Fibroblast of skin of left biceps (primary cell): ENCODE measurements at regions not wholly inside any gene's neighbourhood (a gene's known extent, or its start where the extent isn't known, plus 50 kb on each side); places are given as distances from the start of the nearest gene placed in this dataset.

Source experiments
- DNase-seq, 2 experiments: peaks; one replicate each; pipeline ENCODE4 v3.0.0-alpha.2; 2013; ENCODE audit warnings: low read depth in 2 of 2

DNA sequence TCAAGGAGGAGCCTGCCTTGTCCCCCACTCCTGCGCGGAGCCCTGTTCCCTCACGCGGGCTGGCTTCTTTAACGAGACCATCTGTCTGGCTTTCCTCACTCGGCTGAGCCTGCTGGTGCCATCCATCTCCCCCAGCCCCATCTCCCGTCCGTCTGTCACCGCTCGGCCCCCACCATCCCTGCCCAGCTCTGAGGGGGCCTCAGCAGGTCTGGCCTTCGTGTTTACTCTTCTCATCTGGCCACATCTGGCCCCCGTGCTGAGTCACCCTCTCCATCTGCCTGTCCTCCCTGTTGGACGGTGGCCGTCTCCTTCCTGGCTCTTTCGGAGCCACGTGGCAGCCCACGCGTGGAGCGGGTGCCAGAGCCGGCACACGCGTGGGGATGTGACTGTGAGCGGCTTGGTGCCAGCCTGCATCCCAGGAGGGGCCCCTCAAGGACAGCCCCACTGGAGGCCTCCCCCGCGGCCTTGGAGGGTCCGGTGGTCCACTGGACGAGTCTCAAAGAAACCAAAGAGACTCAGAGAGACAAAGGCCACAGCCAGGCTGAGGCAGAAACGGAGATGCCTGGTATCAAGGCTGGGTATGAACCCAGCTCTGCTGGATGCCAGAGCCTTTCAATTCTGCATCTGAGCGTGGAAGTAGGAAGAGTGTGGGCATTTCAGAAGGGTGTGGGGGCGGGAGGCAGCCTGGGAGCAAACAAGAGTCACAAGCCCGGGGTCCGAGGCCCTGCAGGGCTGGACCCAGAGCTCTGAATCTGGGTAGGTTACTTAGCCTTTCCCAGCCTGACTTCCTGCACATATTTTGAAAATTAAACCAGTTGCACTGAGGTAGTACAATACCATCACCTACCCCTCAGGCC, 76.7 kb upstream of the UNC5A start:
- DNase-seq = no peak

DNA sequence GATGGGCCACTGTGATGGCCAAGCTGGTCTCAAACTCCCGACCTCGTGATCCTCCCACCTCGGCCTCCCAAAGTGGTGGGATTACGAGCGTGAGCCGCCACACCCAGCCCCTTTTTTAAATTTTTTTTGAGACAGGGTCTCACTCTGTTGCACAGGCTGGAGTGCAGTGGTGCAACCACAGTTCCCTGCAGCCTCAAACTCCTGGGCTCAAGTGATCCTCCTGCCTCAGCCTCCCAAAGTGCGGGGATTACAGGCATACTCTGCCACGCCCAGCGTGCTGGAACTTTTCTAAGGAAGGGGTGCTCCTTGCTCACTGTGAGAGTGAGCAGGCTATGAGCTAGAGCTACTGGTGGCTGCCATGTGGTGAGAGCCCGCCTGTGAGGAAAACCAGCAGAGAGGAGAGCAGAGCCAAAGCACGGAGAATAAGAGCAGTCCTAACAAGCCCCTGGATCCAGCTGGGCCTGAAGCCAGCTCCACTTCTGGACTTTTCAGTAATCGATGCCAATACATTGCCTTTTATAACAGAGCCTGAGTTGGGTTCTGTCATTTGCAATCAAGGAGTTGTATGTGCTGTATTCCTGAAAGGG, 75.5 kb upstream of the UNC5A start:
- DNase-seq = no peak

DNA sequence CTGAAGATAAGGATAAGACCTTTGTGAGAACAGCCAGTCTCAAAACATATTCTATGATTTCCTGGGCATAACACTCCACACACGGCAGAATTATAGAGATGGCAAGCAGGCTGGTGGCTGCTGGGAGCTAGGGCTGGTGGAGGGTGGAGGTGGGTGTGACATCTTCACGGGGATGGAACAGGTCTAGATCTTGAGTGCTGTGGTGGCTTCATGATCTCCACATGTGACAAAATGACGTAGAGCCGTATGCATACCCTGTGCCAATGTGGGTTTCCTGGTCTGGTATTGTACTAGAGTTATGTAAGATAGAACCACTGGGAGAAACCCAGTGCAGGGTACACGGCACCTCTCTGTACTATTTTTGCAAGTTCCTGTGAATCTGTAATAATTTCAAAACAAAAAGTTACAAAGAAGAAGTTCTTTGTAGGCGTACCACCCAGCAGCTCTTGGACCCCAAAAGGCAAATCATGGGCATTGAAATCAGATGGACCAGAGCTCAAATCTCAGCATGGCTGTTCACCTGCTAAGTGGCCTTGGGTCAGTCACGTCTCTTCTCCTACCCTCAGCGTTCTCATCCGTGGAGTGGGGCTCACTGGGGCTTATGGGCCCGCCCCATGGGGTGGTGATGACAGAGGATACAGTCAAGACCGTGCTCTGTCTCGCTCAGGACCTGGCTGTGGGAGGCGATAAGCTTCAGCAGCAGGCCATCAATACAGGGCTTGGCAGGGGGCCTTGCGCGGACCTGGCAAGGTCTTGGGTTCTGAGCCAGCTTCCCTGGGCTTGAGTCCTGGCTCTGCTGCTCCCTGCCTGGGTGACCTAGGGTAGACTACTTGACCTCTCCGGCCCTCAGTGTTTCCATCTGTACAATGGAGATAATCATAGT, 74.7 kb upstream of the UNC5A start:
- DNase-seq = no peak

DNA sequence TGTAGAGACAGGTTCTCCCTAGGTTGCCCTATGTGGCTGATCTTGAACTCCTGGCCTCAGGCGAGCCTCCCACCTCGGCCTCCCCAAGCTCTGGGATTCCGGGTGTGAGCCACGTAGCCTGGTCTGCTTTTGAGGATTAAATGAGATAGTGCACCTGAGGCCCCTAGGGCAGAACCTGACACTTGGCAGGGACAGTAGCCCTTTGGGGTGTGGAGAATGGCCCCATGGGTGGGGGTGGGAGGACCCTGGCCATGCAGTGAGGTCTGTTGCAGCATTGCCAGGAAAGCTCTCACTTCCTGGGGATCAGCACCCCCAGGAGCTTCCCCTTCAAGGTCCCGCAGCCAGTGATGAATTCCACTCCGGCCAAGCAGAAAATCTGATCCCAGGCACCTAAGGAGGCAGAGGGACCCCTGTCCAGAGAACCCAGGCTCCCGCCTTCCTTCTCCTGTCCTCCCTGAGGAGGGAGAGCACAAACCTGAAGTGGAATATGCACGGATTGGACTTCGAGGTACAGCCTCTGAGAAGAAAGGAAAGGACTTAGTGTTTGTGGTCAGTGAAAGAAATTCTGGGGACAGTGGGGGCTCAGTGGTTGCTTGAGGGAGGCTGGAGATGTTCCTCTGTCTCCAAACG, 73.9 kb upstream of the UNC5A start:
- no peak for DNase-seq

DNA sequence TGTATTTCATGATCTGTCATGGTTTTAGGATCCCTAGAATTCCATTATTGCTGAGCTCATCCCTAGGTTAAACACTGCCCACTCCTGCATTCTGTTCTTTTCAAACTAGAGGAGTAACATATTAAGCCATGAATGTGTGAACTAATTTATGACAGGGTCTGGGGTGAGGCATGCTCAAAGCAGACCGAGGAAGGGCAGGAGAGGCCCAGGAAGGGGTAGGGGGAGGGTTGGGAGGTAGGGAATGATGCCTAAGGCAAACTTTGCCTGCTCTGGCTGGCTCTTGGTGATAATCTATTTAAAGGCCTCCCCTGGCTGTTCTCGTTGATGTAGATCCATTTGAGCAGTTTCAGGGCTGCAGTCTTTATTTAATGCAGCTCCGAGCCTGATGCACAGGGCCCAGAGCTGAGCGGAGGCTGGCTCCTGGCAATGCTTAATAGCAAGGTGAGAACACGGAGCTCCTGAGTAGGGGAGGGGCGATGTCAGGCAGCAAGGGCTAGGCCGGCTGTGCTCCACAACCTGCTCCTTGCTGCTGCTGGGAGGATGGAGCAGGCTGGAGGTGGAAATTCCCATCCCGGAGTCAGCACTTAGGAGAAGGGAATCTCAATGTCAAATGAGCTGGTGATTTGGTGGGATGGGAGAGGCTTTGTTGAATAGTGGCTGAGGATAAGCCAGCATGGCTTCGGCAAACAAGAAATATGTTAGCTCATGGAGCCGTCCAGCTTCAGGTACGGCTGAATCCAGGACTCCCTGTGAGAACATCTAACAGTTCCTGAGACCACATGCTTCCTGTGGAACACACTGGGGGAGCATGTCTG, 73.2 kb upstream of the UNC5A start:
- DNase-seq = no peak

DNA sequence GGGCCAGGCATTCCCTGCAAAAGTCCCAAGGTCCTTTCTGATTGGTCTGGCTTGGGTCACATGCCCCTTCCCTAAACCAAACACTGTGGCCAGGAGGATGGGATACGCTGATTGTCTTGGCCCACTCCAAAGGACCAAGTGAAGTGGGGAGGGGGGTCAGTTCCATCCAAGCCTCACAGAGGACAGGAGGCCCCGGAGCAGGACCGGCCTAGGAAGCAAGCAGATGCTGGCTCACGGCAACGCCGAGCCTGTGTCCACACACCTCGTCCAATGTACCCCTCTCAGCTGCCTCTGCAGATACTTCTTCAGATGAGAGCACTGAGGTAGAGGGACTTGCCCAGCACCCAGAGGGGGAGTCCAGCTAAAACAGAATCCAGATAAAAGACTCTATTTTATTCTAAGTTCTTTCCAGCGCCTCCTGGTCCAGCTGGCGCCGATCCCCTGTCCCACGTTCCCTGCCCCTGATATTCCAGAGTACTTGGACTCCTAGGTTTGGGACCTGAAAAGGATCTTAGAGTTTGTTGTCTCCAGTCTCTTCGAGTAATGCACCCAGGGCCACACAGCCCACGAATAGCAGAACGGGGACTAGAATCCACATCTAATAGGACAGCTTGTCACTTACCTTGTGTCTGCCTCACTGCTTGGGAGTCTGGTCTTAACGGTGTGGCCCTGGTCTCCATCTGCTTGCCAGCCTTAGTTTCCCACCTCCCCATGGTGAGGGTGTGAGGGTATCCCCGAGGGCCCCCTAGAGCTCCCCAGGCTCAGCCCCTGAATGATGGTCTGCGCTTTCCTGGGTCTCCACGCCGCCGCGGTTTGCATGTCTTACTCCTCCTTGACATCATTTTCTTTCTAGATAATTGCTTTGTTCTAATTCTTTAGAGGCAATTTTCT, 72.4 kb upstream of the UNC5A start:
- DNase-seq = no peak

DNA sequence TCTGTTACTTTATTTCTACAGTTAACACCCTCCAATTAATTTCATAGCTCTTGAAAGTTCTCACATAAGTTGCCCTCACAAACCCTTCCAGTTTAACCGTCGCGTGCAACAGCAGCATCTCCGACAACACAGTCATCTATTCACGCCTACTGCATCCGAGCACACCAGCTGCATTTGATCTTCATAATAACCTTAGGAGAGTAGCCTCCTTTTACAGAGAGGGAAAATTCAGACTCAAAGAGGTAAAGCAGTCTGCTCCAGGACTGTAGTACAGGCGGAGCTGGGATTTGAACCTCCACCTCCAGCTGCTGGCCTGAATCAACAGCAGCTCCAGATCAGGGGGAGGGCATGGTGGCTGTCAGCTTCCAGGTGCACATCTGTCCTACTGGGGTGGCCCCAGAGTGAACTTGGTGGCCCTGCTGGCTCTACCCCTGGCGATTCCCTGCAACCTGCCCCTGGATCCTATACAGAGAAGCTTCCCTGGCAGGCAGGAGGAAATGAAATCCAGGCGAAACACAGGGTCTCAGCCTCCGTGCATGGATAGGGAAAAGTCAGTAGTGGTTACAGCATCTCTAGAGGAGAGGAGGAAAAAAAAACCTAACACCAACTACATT, 71.6 kb upstream of the UNC5A start:
- DNase-seq = no peak

DNA sequence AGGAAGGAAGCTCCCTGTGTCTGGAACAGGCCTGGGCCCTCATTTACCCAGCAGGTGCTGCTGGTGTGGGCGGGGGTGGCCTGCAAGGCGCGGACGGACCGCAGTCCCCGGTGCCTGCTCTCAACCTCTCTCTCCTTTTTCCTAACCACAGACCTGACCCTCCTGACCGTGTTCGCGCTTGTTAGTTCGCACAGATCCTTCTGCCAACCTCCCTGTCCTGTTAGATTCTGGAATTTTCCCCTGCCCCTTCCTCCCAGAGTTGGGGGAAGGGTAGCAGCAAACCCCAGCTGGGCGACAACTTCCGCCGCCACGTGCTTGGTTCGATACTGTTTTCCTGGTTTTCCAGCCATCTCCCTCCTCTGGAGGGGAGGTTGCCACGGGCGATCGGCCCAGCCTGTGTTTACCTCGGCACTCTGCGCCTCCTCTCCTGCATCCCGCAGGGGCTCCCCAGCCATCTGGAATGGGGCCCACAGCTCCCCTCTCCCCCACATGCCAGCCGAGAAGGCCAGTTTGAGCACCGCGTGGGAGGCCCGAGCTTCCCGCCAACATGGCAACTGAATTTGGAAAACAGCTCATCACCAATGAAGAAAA, 70.8 kb upstream of the UNC5A start:
- DNase-seq = no peak

DNA sequence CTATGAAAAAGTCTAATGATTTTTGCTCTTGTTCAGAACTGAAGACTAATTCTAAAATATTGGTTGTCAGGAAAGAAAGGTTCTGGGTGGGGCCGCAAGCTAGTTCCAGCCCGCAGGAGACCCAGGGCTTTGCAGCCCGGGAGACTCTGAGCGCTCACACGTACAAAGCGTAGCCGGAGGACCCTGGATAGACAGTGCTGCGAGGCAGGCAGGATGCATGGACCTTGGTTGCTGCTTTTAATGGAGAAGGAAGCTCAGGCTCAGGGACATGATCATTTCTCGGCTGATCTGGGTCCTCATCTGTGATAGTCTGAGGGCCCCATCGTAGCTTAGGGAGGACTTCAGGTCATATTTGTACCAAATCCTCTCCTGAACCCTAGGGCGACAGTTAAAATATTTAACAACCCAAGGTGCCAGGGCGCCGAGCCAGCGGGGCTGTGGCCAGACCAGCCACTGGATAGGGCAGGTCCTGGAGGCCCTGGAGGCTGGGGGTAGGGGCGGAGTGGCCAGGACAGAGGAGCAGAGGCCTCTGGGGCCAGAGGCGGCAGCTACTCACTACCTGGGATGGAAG, 70.1 kb upstream of the UNC5A start:
- DNase-seq = no peak

DNA sequence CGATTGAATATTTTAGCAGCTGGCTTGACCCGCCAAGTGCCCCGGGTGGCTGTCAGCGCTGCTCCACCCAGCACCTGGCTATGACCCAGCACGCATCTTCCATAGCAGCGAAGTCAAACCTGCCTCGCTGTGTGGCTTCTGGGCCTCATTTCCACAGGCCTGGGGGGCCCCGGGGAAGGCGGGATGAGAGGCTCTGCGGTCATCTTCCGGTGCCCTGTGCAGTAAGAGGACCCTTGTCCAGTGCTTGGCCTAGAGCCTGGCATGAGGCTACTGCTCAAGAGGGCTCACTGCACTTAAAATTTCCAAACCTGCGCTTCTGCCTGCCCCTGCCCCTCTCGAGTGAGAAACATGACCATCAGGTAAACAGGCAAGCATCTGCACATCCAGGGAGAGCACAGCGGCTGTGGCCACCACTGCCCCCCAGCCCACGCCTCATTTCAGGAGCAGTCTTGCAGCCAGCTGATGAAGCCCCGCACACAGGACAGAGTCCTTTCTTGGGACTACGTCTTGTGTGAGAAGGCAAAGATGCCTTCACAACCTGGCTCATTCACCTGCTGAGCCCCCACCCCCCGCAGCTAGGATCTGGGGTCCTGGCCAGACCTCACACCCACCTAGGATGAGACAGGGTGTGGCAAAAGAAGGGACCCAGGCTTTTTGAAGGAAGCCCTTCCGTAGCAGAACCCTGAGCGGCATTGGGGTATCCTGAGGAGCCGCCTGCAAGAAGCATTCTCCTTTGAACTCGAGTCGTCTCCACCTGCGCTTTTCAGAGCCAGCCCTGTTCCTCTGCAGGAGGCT, 69.5 kb upstream of the UNC5A start:
- DNase-seq = no peak

DNA sequence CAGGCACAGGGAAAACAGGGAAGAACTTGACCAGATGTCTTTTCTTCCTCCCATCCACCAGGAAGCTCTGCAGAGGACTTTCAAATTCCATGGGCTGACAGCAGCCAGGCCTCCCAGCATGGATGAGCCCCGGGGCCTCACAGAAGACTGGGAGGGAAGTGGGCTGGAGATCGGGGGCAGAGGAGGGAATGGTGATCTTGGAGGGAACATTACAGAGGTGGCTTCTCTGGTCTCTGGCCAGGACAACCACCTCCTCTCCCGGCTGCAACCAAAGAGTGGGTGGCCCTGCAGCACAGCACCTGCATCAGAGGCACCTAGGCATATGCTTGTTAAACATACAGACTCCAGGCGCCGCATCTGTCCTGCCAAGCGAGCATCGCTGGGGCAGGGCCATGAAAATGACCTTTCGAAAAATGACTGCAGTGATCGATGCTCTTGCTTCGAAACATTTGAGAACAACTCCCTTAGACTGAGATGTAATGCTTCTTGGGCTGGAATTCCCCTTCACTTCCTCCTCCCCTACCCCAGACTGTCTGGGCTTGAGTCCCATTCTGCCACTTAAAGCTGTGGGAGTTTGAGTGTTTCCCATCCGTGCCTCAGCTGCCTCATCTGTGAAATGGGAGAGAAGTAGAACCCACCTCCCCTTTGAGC, 68.7 kb upstream of the UNC5A start:
- DNase-seq = no peak

DNA sequence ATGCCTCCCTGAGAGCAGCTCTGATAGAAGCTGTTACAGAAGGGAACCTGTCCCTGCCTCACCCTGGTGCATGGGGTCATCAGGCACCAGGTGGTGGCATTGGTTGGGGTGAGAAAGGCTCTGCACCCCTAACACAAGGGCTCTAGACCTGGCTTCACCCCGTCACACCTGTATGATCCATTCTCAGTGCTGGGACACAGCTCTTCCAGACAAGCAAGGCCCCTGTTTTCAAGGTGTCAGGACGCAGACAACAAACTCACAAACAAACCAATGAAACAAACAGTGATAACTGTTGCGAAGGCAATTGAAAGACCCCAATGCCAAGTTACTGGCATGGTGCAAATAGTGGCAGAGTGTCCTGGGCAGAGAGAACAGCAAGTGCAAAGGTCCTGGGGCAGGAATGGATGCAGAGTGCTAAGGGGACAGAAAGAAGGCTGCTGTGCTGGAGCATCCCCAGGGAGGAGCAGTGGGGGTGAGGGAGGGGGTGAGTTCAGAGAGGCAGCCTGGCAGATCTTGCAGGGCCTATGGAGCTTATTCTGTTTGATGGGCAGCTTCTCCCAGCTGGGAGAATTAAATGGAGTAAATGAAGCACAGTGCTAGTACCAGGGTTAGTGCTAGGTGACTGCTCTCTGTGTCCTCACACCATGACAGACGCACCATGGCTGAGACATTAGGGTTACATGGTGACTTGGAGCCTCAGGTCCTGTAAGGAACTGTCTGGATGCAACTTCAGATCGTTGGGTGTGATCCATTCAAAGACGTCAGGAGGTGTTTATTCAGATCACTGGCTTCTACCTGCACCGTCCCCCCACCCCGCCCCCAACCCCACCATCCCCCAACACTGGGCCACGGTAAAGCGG, 67.9 kb upstream of the UNC5A start:
- DNase-seq = no peak

DNA sequence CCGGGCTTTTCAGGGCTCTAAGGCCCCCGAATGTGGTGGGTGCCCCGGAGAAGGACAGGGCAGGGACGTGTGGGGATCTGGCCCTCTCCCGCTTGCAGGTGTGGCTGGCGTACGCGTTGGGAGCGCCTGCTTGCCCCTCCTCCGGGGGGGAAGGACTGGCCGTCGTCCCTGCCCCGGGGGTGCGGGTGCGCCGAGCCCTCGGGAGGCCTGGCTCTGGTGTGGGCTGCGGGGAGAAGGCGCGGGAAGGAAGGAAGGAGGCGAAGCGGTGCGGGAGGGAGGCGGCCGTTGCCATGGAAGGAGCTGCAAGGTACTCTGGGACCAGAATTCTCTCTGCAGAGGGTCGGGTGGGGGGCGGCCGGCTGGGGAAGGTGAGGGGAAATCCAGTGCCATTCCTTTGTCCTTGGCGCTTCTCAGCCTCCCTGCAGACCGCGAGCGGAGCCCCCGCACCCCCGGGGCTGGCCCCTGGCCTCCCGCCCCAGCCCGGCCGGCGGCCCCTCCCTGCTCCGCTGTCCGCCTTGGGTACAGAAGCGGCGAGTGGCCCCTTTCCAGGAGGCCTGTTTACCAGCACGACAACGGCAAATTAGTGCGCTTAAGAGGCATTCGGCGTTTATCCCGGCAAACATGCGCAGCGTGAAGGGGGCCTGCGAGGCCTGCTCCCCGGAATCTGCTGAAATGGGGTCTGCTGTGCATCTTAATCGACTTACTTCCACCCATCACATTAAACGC, 67.1 kb upstream of the UNC5A start:
- no peak for DNase-seq

DNA sequence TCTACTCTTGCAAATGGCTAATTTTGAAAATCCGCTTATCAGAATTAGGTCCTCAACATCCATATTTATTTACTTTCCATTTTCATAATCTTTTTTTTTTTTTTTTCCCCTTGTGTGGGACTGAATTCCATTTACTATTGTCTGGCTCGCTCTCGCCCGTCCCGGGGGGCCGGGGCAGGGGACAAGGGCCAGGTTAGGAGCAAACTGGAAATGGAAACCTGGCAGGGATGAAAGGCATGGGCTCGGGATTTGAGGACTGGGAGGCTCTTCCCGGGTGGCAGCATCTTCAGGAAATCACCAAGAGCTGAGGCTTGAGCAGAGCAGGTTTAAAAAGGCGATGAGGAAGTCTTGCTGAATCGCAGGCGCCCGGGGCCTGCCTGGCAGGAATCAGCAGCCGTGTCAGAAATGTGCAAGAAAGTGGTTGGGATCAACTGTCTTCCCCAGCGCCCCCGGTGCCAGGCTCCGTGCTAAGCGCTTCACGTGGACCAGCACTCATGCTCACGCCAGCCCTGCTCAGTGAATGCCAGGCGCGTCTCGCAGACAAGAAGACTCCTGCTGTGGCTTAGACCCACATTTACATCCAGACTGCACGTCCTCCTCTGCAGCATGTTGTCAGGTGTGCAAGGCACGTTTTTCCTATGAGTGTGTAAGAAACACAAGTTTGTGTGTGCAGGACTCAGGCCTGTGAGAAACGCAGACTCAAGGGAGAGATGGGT, 66.3 kb upstream of the UNC5A start:
- DNase-seq = no peak

DNA sequence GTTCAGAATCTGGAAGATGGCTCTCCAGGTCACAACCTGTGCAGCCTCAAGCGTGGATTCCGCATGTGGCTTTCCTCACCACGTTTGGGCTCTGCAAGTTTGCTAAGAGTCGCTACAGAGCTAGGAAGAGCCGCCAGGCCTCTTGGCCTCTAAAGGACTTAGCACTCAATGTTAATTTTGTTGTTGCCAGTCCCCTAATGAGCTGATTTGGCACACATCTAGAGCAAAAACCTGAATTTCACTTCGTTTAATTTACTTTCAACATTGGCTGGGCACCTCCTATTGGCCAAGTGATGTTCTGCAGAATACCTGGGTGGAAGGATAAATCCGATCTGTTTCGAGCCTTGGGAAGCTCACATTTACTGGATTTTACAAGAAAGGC, 65.8 kb upstream of the UNC5A start:
- no peak for DNase-seq
